HG03045 (cell line): ENCODE measurements at regions not wholly inside any gene's neighbourhood (a gene's known extent, or its start where the extent isn't known, plus 50 kb on each side); places are given as distances from the start of the nearest gene placed in this dataset.
"Not testable (repeated sequence)": the region's sequence is repeated elsewhere in the genome, so short reads cannot be mapped to it uniquely, and the experiment has no call there.

Experiments used
- ATAC-seq: cut with Tn5 transposase; IDR thresholded peaks from one replicate; pipeline ENCODE4 v1.9.1; 2021; ENCODE audit warnings: mild to moderate bottlenecking, moderate library complexity; ENCODE audit not compliant: unreplicated experiment

DNA sequence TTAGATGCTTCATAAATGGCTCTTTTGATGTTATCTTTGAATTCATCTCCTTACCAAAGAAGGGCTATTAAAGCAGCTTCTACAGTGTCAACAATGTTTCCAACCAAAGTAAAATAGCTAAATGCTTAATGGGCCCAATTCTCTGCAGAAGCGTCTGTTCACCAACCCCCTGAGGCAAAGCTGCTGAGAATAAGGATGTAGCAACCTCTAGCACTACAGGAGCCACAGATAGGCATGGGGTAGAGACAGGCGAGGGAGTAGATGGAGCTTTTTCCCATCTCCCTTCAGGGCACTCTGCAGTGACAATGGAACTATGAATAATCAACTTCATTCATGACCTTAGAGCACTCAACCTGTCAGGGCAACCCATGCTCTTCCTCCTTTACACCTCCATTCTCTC is 134.1 kb downstream of the FZD1 start:
- no peak for ATAC-seq

DNA sequence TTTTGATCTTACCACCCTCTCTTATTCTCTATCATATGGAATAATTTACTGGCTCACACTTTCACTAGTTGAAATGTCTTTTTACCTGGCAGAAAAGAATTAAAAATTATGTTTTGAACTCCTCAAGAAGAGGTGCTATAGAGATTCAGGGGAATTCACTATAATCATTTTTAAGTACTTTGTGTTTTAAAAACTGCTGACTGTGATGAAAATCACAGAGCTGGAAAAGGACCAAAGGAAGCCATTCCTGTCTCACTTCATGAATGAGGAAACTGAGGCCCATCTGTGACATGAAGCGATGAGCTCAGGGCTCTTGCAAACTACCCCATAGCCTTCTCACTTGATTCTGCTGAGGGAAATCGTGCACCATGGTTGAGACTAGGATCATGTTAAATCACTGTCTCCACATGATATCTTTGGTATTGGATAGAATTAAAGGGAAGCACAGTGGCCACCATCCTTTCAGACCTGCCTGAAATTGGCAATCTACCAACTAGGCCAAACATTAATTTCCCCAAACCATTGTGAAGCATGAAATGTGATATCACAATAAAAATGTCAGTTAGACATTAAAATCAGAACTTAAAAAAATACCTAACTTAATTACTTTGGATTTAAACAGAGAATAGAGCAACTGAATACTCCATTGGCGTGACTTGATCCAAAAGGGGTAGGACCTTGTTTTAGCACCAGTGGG is 141.0 kb downstream of the FZD1 start:
- no peak for ATAC-seq

DNA sequence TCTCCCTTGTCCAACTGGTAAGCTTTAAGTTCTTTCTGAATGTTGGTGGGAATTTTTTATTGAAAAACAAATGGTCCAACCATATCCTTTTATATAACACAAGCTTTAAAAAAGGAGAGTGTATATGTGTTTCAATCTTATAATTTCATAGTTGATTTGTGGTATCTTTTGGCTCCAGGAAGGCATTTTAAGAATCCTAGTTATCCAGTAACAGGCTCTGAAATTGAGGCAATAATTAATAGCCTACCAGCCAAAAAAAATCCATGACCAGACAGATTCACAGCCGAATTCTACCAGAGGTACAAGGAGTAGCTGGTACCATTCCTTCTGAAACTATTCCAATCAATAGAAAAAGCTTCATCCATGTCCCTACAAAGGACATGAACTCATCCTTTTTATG is 141.6 kb downstream of the FZD1 start:
- not testable (repeated sequence) for ATAC-seq

DNA sequence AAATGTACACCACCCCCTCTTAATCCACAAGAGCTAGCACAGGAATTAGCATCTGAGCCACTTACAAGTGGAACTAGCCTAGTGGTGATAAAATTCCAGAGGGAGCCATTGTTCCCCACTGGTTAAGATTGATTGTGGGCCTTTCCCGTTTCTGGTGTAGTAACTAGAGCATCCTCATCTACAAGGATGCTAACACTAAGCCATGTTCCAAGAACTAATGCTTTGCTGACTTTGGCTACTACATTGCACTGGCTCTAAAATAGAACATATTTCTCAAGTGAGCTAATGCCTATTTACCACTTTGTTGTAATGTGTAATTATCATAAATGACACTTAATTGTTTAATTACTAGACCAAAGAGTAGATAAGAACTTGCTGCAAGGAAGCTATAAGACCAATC is 143.7 kb downstream of the FZD1 start:
- ATAC-seq, result no peak

DNA sequence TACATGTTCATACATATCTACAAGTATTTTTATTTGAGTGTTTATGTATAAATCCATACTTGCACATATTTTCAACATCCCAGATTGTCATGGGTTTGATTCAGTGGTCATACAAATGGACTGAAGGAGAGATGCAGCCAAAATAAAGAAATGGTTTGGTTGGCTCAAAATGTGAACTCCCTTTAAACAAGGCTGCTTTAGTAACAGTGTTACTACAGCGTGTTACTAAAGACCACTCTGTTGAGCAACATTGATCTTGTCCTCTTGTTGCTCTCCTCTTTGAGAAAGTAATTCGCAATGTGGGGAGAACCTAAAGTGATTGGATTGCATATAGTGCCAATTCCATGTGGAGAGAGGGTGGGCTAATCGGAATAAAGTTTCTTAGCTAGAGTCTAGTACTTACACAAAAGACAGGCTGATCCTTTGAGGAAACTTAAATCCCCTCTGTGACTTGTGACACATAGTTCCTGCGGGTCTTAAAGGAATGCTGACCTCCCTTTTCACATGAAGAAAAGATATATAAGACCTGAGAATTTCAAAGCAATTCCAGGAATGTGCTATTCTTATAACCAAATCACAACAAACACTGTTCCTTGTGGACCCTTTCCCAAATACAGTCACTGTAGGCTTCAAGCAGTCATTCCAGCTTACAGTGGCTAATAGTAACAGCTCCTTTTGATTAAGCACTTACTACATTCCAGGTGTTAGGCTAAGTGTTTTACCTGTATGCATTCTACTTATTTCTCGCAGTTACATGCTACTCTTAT is 144.3 kb downstream of the FZD1 start:
- no peak for ATAC-seq

DNA sequence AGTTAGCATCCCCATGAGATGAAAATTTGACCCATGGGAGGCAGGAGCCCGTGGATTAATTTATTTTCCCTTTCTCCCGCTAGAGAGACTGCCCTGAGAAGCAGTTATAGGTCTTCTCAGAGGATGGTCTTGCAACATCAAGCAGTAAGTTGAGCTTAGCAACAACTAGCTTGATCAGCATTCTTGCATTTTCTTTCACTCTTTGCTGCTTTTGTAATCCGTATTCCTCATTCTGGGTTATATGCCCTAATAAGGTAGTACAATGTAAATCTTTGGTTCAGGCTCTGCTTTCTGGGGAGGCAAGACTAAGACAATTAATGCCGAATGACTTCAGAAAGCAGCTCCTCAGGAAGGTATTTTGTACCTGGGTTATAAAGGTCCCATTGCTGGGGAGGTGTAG is 146.8 kb downstream of the FZD1 start:
- ATAC-seq, result no peak

DNA sequence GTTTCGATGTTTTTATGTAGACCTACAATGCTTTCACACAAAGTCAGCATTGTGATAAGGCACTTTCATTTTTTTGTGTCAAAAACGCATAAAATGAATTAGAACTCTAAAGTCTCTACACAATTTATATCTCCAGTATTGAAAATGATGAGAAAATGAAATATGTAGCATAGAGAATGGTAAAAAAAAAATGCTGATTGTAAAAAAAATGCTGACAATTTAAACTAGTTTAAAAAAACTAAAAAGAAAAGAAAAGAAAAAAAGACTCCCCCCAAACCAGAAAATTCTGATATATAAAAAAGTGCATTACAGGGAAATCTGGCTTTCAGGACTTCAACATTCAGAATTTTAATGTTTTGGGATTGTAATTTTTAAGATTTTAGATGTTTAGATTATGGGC is 148.1 kb downstream of the FZD1 start:
- ATAC-seq, result no peak

DNA sequence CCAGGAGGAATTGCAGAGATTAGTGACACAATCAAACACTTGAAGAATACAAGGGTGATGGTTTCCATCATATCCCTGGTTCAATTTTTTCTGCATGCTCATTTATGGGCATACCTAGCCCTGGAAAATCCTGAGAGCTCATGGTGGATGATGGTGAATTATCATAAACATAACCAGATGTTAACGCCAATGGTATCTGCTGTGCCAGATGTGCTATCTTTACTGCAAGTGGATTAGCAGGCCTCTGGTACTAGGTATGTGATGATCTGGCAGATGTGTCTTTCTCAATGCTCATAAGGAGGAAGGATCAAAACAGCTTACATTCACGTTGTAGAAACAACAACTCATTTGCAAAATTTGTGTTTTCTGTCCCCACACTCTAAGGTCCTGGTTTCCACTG is 150.5 kb downstream of the FZD1 start:
- no peak for ATAC-seq

DNA sequence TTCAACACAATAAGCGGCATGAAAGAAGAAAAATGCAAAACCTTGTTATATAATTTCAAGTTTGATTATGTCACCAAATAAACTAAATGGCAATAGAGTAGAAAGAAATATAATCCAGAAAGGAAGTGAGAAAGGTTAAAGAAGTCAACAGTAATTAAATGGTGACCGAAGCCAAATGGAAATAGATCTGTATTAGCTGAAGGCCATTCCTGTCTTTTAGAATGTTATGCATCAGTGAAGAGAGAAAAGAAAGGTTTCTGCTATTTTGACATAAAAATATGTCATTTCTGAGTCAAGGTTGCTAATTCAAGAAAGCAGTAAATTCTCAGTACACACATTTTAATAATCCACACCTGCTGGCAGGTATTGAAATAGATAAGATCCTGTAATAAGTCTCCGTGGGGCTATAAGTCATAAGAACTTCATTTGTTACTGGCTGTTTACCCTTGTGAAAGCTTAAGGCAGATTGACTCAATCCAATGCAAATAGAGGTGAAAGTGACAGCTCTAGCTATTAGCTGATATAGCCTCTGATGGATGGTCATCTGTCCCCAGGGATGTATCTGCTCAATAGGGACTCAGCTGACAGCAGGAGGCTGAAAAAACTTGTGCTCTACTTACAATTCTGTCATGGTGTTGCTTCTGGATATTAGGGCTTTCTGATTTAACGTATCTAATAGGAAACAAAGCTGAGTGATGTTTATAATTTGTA is 152.1 kb downstream of the FZD1 start:
- ATAC-seq, result no peak

DNA sequence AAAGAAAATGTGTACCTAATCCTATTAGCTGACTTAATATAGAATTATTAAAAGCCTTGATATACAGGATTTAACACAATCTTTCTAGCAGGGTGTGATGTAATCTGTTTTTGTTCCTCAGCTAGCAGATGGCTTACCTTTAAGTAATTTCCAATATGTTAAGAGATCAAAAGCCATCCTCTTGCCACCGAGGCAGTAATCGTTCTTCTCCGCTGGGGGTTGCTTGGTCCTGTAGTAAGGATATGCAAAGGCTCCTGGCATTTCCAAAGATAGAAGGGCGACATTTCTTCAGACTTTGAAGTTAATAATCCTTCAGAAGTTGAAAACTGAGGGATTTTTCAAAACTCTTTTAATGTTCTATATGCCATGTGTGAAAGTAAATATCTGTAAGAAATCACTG is 156.4 kb downstream of the FZD1 start:
- ATAC-seq, result no peak

DNA sequence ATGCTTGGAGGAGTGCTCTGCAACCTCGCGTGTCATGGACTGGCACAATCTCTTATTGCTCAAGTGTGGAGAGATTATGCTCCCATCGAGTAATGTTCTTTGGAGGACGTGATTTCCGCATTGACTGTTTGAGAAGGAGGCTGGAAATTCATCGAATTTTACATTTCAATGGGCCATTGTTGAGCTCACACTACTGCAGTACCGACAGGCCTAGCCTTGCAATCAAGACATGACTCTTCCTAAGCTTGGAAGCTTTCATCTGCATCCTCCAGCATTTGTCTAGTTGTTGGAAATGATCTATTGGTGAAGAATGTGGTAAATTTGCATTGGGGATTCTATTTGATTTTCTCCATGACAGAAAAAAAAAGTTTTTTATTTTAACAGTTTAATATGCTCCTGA is 156.8 kb downstream of the FZD1 start:
- ATAC-seq, result no peak

DNA sequence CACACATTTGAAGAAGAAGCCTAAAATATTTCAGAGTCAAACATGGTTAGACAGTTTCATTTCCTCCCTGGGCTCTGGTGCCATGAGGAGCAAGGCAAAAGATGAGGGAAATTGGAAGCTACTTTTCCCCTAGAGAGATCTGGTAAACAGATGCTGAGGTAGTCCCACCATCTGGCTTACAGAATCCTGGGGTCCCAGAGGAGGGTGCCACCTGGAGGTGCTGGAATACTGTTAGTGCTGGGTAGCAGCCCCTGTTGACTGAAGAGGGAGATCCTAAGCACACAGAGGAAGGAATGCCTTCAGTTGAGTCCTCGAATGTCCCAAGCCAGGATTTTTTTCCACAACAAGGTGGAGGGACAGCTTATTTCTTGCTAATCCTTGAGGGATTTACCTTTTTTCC is 160.1 kb downstream of the FZD1 start:
- no peak for ATAC-seq

DNA sequence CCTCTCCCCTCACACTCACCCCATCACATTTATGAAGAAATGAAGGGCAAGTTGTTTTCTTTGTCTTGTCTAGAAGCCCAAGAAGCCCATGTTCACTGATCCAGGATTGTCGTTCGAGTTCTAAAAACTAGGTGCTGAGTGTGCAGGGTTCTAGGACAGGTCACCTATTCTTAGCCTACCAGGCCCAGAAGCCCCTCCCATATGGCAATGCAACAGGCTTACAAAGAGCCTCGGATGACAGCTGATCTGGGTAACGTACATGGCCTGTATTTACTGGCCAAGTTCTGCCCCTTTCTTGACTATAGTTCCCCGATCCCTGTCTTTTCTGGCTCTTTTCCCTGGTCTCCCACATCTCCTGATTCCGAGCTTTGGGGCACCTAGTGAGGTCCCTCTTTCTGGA is 160.9 kb downstream of the FZD1 start:
- no peak for ATAC-seq

DNA sequence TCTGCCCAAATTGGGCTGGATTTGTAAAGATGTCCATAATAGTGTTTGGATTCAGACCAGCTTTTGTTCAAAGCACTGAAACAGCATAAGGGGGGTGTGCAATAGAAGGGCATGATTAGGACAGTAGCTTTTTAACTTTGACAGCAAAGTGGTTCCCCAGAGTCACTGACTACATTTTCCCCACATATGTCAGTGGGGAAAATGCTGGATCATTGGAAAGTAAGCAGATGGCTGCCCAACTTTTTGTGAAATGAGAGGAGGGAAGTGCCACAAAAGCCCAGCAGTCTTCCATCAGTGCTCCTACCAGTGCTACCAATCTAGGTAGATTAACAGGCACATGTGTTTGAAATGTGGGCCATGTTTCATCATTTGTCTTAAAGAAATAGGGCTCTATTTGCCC is 162.8 kb downstream of the FZD1 start:
- no peak for ATAC-seq

DNA sequence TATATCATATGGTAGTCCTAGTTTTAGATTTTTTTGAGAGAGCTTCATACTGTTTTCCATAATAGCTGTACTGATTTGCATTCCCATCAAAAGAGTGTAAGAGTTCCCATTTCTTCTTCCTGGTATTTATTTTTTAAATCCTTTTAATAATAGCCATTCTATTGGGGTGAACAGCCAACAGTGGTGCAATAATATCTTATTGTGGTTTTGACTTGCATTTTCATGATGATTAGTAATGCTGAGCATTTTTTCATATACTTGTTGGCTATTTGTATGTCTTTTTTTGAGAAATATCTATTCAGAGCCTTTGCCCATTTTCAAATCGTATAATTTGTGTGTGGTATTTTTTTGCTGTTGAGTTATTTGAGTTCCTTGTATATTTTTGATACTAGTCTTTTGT is 167.4 kb downstream of the FZD1 start:
- ATAC-seq, result no peak

DNA sequence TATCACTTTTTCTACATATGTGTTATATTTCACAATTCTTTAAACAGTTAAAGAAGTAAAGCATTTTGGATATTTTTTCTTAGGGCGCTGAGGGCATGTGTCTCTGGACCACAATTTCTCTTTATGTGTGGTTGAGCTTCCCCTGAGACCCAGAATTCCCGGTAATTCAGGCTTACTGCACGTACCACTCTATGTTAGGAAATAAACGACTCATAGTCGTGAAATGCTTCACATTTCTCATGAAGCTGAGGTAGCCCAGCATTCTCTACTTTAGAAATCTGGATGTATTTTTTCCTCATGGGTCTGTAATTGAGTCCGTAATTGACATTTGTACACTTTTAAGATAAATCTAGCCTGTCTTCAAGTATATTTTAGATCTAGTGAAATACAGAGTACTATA is 170.6 kb downstream of the FZD1 start:
- no peak for ATAC-seq

DNA sequence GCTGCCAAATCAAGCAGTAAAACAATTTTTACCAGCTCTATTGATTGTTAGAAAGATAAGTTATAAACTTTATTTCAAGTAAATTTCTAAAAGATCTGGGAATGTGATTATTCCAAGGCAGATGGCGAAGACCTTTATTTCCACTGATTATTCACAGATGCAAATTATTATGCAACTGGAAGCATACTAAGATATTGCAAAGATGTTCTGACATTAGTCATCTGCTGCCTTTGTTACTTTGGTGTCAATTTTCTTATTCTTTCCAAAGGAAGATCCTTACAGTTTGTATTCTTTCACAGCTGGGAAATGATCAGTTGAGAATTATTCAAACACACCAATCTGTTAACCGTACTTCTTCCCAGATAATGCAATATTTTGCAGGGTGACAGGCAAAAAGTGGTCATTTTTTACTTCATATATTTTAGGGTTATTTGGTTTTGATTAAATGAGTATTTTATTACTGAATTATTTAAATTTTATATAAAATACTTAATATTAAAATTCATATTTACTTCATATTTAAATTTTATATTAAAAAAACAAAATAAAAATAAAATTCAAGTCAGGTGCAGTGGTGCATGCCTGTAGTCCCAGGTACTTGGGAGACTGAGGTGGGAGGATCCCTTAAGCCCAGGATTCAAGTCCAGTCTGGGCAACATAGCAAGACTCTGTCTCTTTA is 171.3 kb downstream of the FZD1 start:
- no peak for ATAC-seq

DNA sequence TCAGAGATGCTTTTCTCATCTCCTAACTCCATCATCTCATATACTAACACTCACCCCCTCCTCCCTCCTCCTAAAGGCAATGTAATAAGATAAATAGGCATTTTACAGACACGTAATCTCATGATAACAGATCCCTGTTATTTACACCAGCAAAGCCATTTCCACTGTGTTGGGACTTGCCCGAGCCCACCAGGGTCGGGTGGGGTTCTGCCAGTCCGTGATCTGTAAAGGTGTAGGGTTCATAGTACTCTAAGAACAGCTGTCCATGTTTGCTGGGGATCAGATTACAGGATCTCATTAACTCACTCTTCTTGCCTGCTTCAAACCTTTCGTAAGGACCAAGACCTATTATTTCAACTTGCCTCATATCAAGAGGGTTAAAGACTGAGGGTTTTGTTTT is 172.4 kb downstream of the FZD1 start:
- no peak for ATAC-seq

DNA sequence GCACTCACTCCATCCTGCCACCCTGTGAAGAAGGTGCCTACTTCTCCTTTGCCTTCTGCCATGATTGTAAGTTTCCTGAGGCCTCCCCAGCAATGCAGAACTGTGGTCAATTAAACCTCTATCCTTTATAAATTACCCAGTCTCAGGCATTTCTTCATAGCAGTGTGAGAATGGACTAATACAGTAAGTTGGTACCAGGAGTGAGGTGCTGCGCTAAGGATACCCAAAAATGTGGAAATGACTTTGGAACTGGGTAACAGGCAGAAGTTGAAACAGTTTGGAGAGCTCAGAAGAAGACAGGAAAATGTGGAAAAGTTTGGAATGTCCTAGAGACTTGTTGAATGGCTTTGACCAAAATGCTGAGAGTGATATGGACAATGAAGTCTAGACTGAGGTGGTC is 176.0 kb downstream of the FZD1 start:
- not testable (repeated sequence) for ATAC-seq

DNA sequence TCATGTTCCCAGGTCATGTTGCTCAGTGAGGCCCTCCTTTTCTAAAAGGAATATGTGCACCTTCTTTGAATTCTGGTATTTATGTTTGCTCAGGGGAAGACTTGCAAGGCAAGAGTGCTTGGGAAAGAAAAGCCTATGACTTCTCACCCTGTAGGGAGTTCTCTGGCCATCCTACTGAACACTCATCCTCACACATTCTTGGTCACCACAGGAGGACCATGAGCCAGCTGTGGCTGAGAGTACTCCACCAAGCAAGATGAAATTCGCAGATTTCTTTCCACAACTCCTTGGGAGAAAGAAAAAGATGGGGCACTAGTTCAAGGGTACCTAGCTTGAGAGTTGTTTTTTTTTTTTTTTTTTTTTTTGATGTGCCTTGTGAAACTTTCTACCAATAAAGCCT is 179.6 kb downstream of the FZD1 start:
- no peak for ATAC-seq

DNA sequence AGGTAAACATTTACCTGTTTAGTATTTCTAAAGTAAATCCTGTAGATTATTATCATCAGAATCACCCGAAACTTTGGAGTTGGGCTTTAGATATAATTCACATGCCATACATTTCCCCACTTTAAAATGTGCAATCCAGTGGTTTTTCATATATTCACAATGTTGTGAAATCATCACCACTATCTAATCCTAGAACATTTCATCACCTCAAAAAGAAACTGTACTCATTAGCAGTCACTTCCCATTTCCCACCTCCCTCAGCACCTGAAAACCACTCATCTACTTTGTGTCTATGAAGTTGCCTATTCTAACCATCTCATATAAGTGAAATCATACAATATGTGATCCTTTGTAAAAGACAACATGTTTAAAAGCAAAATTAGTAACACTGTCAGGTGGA is 182.6 kb downstream of the FZD1 start:
- no peak for ATAC-seq

DNA sequence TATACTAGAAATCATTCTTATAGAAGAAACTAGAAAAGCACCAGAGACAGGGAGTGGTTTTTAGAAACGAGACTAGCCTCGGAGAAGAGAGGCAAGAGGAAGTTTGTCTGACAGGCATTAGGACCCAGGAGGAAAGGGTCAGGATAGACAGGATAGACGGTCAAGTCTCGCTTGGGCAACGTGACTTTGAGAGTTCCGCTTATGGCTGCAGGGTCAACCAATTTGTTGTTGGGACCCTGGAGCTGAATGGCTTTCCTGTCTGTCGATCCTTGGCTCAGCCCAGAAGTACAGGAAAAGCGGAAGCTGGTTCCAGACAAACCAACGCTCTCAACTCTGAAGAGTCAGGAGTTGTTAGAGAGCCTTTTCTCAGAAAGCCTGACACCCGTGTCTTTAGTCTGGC is 191.2 kb downstream of the FZD1 start:
- no peak for ATAC-seq
